Suprapubic skin (tissue), 4 donors: ENCODE measurements at regions not wholly inside any gene's neighbourhood (a gene's known extent, or its start where the extent isn't known, plus 50 kb on each side); places are given as distances from the start of the nearest gene placed in this dataset.

Experiments
- DNase-seq, 2 donors: peaks; one replicate each; pipeline ENCODE4 v3.0.0-alpha.2; 2019; ENCODE audit warnings: low spot score in 2 of 2
- H3K27ac ChIP-seq: fragments of 200-600 bp; sonication (generic); one replicate; pipeline ENCODE4 v1.5.1; 2019
- H3K27me3 ChIP-seq: fragments of 200-600 bp; sonication (generic); one replicate; pipeline ENCODE4 v1.5.1; 2019
- H3K36me3 ChIP-seq: fragments of 200-600 bp; sonication (generic); one replicate; pipeline ENCODE4 v1.5.1; 2019
- H3K4me1 ChIP-seq: fragments of 200-600 bp; sonication (generic); one replicate; pipeline ENCODE4 v1.5.1; 2019
- H3K4me3 ChIP-seq: fragments of 200-600 bp; sonication (generic); one replicate; pipeline ENCODE4 v1.5.1; 2019; ENCODE audit warnings: mild to moderate bottlenecking
- H3K9me3 ChIP-seq: fragments of 200-600 bp; sonication (generic); one replicate; pipeline ENCODE4 v1.5.1; 2019
- EP300 ChIP-seq: sonication (generic); formaldehyde crosslinking; IDR thresholded peaks from one replicate; pipeline ENCODE4 v1.6.1; 2017; ENCODE audit warnings: antibody characterized with exemption
- POLR2A ChIP-seq, 2 donors: fragments of 450-650 bp; IDR thresholded peaks; one replicate each; pipeline ENCODE4 v1.6.1; 2017; ENCODE audit warnings: antibody characterized with exemption in 2 of 2, mild to moderate bottlenecking in 2 of 2, moderate library complexity in 2 of 2
- POLR2AphosphoS5 ChIP-seq, 3 donors: sonication (generic); formaldehyde crosslinking; IDR thresholded peaks; one replicate each; pipeline ENCODE4 v1.6.1; 2017; ENCODE audit warnings: antibody characterized with exemption in 3 of 3
- WGBS: methylation state at CpG from one replicate; pipeline ENCODE4 v1.1.5; 2018; 5-methylcytosine and 5-hydroxymethylcytosine counted together
- TF ChIP-seq, protein P1 (sequence below), 2 donors: fragments of 200-600 bp in 1 of 2; fragments of 450-650 bp in 1 of 2; sonication (generic) in 1 of 2; IDR thresholded peaks; one replicate each; pipeline ENCODE4 v1.5.1; 2016 to 2019; ENCODE audit warnings: antibody characterized with exemption in 2 of 2, mild to moderate bottlenecking in 1 of 2, moderate library complexity in 1 of 2

DNA sequence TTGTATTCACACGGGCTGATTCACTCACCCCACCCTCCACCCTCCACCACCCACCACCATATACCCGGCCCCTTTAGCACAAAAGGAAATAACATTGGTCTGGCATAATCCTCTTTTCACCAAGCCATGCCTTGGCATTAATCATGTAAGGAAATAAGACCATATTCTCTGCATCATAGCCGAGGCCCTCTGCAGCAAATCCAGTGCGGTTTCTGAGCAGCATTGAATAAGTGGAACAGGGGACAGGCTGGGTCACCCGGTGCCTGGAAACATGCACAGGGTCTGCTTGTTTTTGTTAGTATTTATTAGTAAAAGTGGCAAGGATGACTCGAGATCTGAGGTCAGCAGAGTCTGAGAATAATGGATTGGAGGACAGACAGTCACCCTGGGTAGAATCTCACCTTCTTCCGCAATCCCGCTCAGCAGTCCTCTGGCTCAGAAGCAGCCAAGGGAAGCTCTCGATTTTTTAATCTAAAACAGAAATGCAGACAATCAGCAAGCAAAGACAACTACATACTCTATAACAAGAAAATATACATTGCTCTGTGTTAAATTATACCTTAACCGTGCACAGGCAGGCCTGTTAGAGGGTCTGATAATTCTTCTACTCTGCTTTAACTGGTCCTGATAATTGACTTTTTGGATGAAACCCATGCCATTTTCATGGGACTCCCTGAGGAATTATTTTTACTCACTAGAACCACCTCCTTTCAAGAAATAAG, 52.4 kb upstream of the CDC42BPA start:
- no peaks in the 10 kb centered on the region for H3K9me3 ChIP-seq
- H3K4me1 ChIP-seq, result no peaks in the 10 kb centered on the region
- 67% methylated on average over 10 of the region's 10 CpGs for WGBS
- no peaks in the 10 kb centered on the region for H3K27me3 ChIP-seq
- no peak for DNase-seq
- no peak overlapping the region for H3K4me3 ChIP-seq
- H3K36me3 ChIP-seq, result no peaks in the 10 kb centered on the region
- TF ChIP-seq POLR2AphosphoS5 (IDR thresholded peaks at IDR 0.05) (no peak), POLR2A (IDR thresholded peaks at IDR 0.05) (no peak), EP300 (no peak)
- TF ChIP-seq, protein P1, sequence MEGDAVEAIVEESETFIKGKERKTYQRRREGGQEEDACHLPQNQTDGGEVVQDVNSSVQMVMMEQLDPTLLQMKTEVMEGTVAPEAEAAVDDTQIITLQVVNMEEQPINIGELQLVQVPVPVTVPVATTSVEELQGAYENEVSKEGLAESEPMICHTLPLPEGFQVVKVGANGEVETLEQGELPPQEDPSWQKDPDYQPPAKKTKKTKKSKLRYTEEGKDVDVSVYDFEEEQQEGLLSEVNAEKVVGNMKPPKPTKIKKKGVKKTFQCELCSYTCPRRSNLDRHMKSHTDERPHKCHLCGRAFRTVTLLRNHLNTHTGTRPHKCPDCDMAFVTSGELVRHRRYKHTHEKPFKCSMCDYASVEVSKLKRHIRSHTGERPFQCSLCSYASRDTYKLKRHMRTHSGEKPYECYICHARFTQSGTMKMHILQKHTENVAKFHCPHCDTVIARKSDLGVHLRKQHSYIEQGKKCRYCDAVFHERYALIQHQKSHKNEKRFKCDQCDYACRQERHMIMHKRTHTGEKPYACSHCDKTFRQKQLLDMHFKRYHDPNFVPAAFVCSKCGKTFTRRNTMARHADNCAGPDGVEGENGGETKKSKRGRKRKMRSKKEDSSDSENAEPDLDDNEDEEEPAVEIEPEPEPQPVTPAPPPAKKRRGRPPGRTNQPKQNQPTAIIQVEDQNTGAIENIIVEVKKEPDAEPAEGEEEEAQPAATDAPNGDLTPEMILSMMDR (IDR thresholded peaks at IDR 0.05), result no peak
- H3K27ac ChIP-seq, result no peak overlapping the region

DNA sequence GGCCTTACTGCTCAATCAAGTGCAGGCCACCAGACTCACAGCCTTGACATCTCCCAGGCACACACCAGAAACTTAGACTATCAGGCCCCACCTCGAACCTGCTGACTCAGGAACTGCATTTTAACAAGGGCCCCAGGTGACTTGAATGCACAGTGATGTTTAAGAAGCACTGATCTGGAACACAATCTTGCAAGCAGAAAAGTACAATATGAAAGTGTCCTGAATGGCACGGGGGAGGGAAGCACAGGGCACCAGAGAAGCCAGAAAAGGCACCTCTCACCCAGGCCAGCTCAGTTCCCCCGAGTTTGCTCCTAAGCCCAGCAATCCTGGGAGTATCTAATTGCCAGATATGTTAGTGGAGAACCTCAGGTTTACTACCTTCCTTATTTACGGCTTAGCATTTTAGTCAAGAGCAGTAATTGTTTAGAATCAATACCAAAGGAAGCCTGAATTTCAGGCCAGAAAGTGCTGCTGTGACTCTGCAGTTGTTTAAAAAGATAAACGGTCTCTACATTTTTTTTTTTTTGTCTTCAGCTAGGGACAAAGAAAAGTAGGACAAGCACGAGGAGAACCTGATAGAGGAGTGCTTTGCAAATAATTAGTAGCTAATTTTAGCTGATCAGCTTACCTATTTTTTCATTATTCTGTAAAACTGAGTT, 50.9 kb upstream of the CDC42BPA start:
- WGBS, result 82% methylated on average over 6 of the region's 6 CpGs
- no peaks in the 10 kb centered on the region for H3K4me1 ChIP-seq
- no peaks in the 10 kb centered on the region for H3K36me3 ChIP-seq
- H3K27me3 ChIP-seq, result no peaks in the 10 kb centered on the region
- TF ChIP-seq, protein P1 (IDR thresholded peaks at IDR 0.05), result no peak
- TF ChIP-seq POLR2AphosphoS5 (IDR thresholded peaks at IDR 0.05) (no peak), EP300 (no peak), POLR2A (IDR thresholded peaks at IDR 0.05) (no peak)
- no peak for DNase-seq
- H3K27ac ChIP-seq, result no peak overlapping the region
- no peak overlapping the region for H3K4me3 ChIP-seq
- H3K9me3 ChIP-seq, result no peaks in the 10 kb centered on the region
